ENCODE measurements at regions not wholly inside any gene's neighbourhood (a gene's known extent, or its start where the extent isn't known, plus 50 kb on each side); places are given as distances from the start of the nearest gene placed in this dataset.

DNA sequence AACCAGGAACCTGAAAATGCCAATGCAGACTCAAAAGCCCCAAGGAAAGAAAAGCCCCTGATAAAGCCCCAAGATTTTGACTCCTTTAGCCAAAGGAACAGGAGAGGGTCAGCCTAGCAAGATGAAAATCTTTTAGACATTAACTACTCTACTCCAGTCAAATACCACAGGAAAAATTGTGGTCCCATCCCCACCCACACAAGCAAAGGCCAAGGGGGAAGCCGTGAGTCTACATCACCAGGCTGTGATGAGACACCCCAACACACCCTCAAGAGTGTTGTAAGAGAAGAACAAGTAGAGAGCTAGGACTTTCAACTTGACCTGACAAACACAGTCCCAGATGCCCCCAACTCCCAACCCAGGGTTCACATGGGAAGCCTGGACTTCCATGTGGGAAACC, 192.8 kb upstream of the NR5A2 start:
- TF ChIP-seq REST (IDR thresholded peaks at IDR 0.05; ENCODE audit: insufficient read depth in 1 of 2, low read depth in 2 of 2, low read length in 2 of 2), result no peak
- no peak for TF ChIP-seq POLR2AphosphoS5 (IDR thresholded peaks at IDR 0.05; ENCODE audit: low read depth, low read length)
- no peak for TF ChIP-seq FOXP2 (optimal IDR thresholded peaks at IDR 0.05; ENCODE audit: borderline replicate concordance, extremely low read depth, extremely low read length, insufficient read depth)

All from PFSK-1 (cell line).